ENCODE measurements at regions not wholly inside any gene's neighbourhood (a gene's known extent, or its start where the extent isn't known, plus 50 kb on each side); places are given as distances from the start of the nearest gene placed in this dataset.

GRCh38 chr2:128564551-128564950, 245.9 kb upstream of the HS6ST1 start:
- no peak for DNase-seq
- Histone ChIP-seq H3K79me2 (ENCODE audit: insufficient read depth) (no peaks in the 10 kb centered on the region), H3F3A (replicated peaks; ENCODE audit: insufficient read depth) (no peaks in the 10 kb centered on the region), H3K9ac (no peak overlapping the region), H3K4me2 (no peak overlapping the region), H3K27ac (ENCODE audit: low read depth in 2 of 2, low read length in 1 of 2) (no peak overlapping the region), H3K36me3 (replicated peaks in 1 of 2; ENCODE audit: control insufficient read depth in 1 of 2, insufficient read depth in 2 of 2, low read length in 1 of 2) (no peaks in the 10 kb centered on the region), H3K4me1 (ENCODE audit: control insufficient read depth in 1 of 2, insufficient read depth in 2 of 2, low read depth in 1 of 2, low read length in 1 of 2) (peaks cover 0 to 10% of the 10 kb centered on the region in 2 experiments; a peak in 1 of 4 replicates), H3K9me3 (no peaks in the 10 kb centered on the region), H2AFZ (ENCODE audit: low read depth) (no peak overlapping the region), H3K27me3 (ENCODE audit: insufficient read depth) (no peaks in the 10 kb centered on the region), H3K9me2 (no peaks in the 10 kb centered on the region), H3K4me3 (ENCODE audit: low read depth in 2 of 2, low read length in 1 of 2) (no peak overlapping the region), H4K20me1 (ENCODE audit: insufficient read depth) (no peaks in the 10 kb centered on the region)
- POLR2A ChIA-PET = no interaction called here
- CTCF ChIA-PET = no interaction called here
- TF ChIP-seq CTCF (IDR thresholded peaks at IDR 0.05) (no peak), RCOR1 (IDR thresholded peaks at IDR 0.05; ENCODE audit: low read length) (no peak), PBX3 (IDR thresholded peaks at IDR 0.05) (no peak), CHD2 (IDR thresholded peaks at IDR 0.05; ENCODE audit: low read length, partially characterized antibody) (no peak), TCF12 (IDR thresholded peaks at IDR 0.05) (no peak), RFX5 (IDR thresholded peaks at IDR 0.05; ENCODE audit: low read length) (no peak), GATA2 (CRISPR knock-in tag; IDR thresholded peaks at IDR 0.05) (no peak), REST (IDR thresholded peaks at IDR 0.05; ENCODE audit: low read depth, low read length) (no peak), NFIC (IDR thresholded peaks at IDR 0.05; ENCODE audit: borderline replicate concordance) (no peak), NRF1 (IDR thresholded peaks at IDR 0.05; ENCODE audit: low read depth, low read length) (no peak), MXI1 (IDR thresholded peaks at IDR 0.05; ENCODE audit: low read depth, low read length) (no peak), TAF1 (IDR thresholded peaks at IDR 0.05; ENCODE audit: borderline replicate concordance, low read depth, low read length) (no peak)
- WGBS (ENCODE audit: low lambda C conversion rate) = 57% methylated on average over 6 of the region's 6 CpGs

- Histone ChIP-seq H3K9ac (no peak overlapping the region), H3K27ac (ENCODE audit: low read depth in 2 of 2, low read length in 1 of 2) (no peak overlapping the region), H2AFZ (ENCODE audit: low read depth) (no peak overlapping the region), H3K4me2 (no peak overlapping the region), H3K36me3 (replicated peaks in 1 of 2; ENCODE audit: control insufficient read depth in 1 of 2, insufficient read depth in 2 of 2, low read length in 1 of 2) (no peaks in the 10 kb centered on the region), H3K9me3 (no peaks in the 10 kb centered on the region), H4K20me1 (ENCODE audit: insufficient read depth) (no peaks in the 10 kb centered on the region), H3K27me3 (ENCODE audit: insufficient read depth) (no peaks in the 10 kb centered on the region), H3K4me3 (ENCODE audit: low read depth in 2 of 2, low read length in 1 of 2) (no peak overlapping the region), H3F3A (replicated peaks; ENCODE audit: insufficient read depth) (no peaks in the 10 kb centered on the region), H3K9me2 (no peaks in the 10 kb centered on the region), H3K79me2 (ENCODE audit: insufficient read depth) (no peaks in the 10 kb centered on the region), H3K4me1 (ENCODE audit: control insufficient read depth in 1 of 2, insufficient read depth in 2 of 2, low read depth in 1 of 2, low read length in 1 of 2) (peaks cover 0 to 10% of the 10 kb centered on the region in 2 experiments; a peak in 1 of 4 replicates)
- ChIA-PET CTCF (no interaction called here), POLR2A (no interaction called here)
- 39% methylated on average over 4 of the region's 4 CpGs for WGBS (ENCODE audit: low lambda C conversion rate)
- DNase-seq = no peak
- no peak for TF ChIP-seq MAX (IDR thresholded peaks at IDR 0.05; ENCODE audit: low read depth)
- TF ChIP-seq EZH2phosphoT487 (IDR thresholded peaks at IDR 0.05; ENCODE audit: borderline replicate concordance, low read depth) = no peak
- no peak for TF ChIP-seq ELF1 (IDR thresholded peaks at IDR 0.05)
- no peak for TF ChIP-seq RFX5 (IDR thresholded peaks at IDR 0.05; ENCODE audit: low read length)
- TF ChIP-seq IRF3 (IDR thresholded peaks at IDR 0.05; ENCODE audit: low read depth, low read length) = no peak
- no peak for TF ChIP-seq CTCF (IDR thresholded peaks at IDR 0.05)
- TF ChIP-seq TAF1 (IDR thresholded peaks at IDR 0.05; ENCODE audit: borderline replicate concordance, low read depth, low read length) = no peak
- TF ChIP-seq RXRA (IDR thresholded peaks at IDR 0.05; ENCODE audit: borderline replicate concordance, low read depth) = no peak
- TF ChIP-seq SIN3A (IDR thresholded peaks at IDR 0.05; ENCODE audit: borderline replicate concordance, low read depth, low read length) = no peak
- no peak for TF ChIP-seq GABPA (IDR thresholded peaks at IDR 0.05; ENCODE audit: low read depth)
These were observed 246.8 kb upstream of the HS6ST1 start for GRCh38 chr2:128565441-128565840.

Data from SK-N-SH (cell line).